Fibroblast of lung (primary cell): ENCODE measurements at regions not wholly inside any gene's neighbourhood (a gene's known extent, or its start where the extent isn't known, plus 50 kb on each side); places are given as distances from the start of the nearest gene placed in this dataset.

ENCODE experiments used
- DNase-seq, 2 donors: peaks; one replicate each; pipeline versions ENCODE4 v3.0.0 to v3.0.0-alpha.2; 2010; ENCODE audit warnings: low read depth in 2 of 2
- H2AFZ ChIP-seq: 2 replicates; pipeline ENCODE4 v1.5.1; 2012; ENCODE audit warnings: low read length, control low read depth, inconsistent platforms
- H3K27ac ChIP-seq: 2 replicates; pipeline ENCODE4 v1.5.1; 2011; ENCODE audit warnings: low read length, control low read depth; ENCODE audit not compliant: insufficient read depth
- H3K27me3 ChIP-seq: 2 replicates; pipeline ENCODE4 v1.5.1; 2011; ENCODE audit warnings: mild to moderate bottlenecking, low read length; ENCODE audit not compliant: control insufficient read depth, insufficient read depth
- H3K36me3 ChIP-seq: 2 replicates; pipeline ENCODE4 v1.5.1; 2011; ENCODE audit warnings: low read length; ENCODE audit not compliant: control insufficient read depth, insufficient read depth
- H3K4me1 ChIP-seq: 2 replicates; pipeline ENCODE4 v1.5.1; 2011; ENCODE audit warnings: low read length; ENCODE audit not compliant: control insufficient read depth, insufficient read depth; ENCODE audit errors: extremely low read depth
- H3K4me2 ChIP-seq: 2 replicates; pipeline ENCODE4 v1.5.1; 2011; ENCODE audit warnings: low read length, control low read depth; ENCODE audit not compliant: insufficient read depth; ENCODE audit errors: extremely low read depth
- H3K4me3 ChIP-seq, 4 experiments: fragments of 200-600 bp in 1 of 4; sonication (generic) in 1 of 4; replicated peaks in 1 of 4; 2 replicates each; pipeline ENCODE4 v1.5.1; 2011 to 2016; ENCODE audit warnings: low read length in 4 of 4, low read depth in 3 of 4, mild to moderate bottlenecking in 3 of 4, control low read depth in 2 of 4, inconsistent platforms in 1 of 4, mixed read lengths in 1 of 4; ENCODE audit not compliant: insufficient read depth in 1 of 4; ENCODE audit errors: control extremely low read depth in 1 of 4
- H3K79me2 ChIP-seq: 2 replicates; pipeline ENCODE4 v1.5.1; 2012; ENCODE audit warnings: mild to moderate bottlenecking, low read length, inconsistent platforms; ENCODE audit not compliant: control insufficient read depth, insufficient read depth
- H3K9ac ChIP-seq: 2 replicates; pipeline ENCODE4 v1.5.1; 2011; ENCODE audit warnings: mild to moderate bottlenecking, low read length, control low read depth; ENCODE audit not compliant: insufficient read depth
- H3K9me3 ChIP-seq: 2 replicates; pipeline ENCODE4 v1.5.1; 2012; ENCODE audit warnings: low read depth, low read length; ENCODE audit not compliant: control insufficient read depth, insufficient read depth
- H4K20me1 ChIP-seq: 2 replicates; pipeline ENCODE4 v1.5.1; 2011; ENCODE audit warnings: low read length; ENCODE audit not compliant: control insufficient read depth, insufficient read depth; ENCODE audit errors: extremely low read depth
- EZH2 ChIP-seq: IDR thresholded peaks from 2 replicates; pipeline ENCODE4 v1.5.1; 2012; ENCODE audit warnings: low read length, control low read depth, mild to moderate bottlenecking; ENCODE audit errors: missing control alignments
- TF ChIP-seq, protein P1 (sequence below), 2 donors: IDR thresholded peaks in 1 of 2; conservative IDR thresholded peaks in 1 of 2; 1 replicate in 1 of 2; 2 replicates in 1 of 2; pipeline ENCODE4 v1.5.1; 2011 to 2012; ENCODE audit warnings: low read length in 2 of 2, control low read depth in 1 of 2, inconsistent platforms in 1 of 2, low read depth in 1 of 2, mild to moderate bottlenecking in 1 of 2

DNA sequence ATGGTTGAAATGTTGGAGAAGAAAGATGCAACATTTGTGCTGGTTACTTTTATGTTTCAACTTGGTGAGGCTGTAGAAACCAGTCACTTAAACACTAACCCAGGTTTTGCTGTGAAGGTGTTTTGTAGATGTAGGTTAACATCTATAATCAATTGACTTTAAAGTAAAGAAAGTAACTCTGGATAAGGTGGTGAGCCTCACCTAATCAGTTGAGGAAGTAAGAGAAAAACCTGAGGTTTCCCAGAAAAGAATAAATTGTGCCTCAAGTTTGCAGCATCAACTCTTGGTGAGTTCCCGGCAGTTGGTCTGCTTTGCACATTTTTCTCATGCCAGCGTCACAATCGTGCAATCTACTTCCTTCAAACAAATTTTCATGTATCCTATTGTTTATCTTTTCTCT lies 673.4 kb downstream of the QKI start:
- H3K4me1 ChIP-seq: no peaks in the 10 kb centered on the region
- H2AFZ ChIP-seq: no peak overlapping the region
- H3K27ac ChIP-seq: no peak overlapping the region
- no peak overlapping the region for H3K4me2 ChIP-seq
- H3K9ac ChIP-seq: no peak overlapping the region
- H3K4me3 ChIP-seq: no peak overlapping the region
- no peaks in the 10 kb centered on the region for H3K9me3 ChIP-seq
- no peaks in the 10 kb centered on the region for H3K27me3 ChIP-seq
- no peaks in the 10 kb centered on the region for H4K20me1 ChIP-seq
- no peaks in the 10 kb centered on the region for H3K79me2 ChIP-seq
- H3K36me3 ChIP-seq: no peaks in the 10 kb centered on the region
- no peak for TF ChIP-seq EZH2
- TF ChIP-seq, protein P1, sequence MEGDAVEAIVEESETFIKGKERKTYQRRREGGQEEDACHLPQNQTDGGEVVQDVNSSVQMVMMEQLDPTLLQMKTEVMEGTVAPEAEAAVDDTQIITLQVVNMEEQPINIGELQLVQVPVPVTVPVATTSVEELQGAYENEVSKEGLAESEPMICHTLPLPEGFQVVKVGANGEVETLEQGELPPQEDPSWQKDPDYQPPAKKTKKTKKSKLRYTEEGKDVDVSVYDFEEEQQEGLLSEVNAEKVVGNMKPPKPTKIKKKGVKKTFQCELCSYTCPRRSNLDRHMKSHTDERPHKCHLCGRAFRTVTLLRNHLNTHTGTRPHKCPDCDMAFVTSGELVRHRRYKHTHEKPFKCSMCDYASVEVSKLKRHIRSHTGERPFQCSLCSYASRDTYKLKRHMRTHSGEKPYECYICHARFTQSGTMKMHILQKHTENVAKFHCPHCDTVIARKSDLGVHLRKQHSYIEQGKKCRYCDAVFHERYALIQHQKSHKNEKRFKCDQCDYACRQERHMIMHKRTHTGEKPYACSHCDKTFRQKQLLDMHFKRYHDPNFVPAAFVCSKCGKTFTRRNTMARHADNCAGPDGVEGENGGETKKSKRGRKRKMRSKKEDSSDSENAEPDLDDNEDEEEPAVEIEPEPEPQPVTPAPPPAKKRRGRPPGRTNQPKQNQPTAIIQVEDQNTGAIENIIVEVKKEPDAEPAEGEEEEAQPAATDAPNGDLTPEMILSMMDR (conservative IDR thresholded peaks at IDR 0.05 in 1 of 2, IDR thresholded peaks at IDR 0.05 in 1 of 2; ENCODE audit: low read depth in 1 of 2, low read length in 2 of 2): no peak
- no peak for DNase-seq

DNA sequence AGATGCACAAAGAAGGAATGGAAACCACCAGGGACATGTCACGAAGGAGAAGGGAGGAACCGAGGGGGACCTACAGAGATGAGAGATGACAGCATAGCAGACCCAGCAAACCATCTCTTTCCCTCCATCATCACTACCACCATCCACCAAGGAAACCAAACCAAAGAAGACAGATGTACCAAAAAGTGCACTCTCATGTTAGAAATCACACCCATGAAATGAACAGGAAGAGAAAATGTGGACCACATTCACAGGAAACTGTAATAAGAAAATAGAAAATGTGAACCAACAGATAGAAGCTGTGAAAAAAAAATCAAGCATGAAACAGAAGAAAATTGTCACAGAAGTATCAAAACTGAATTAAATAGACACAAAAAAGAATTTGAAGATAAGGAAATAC lies 672.7 kb downstream of the QKI start:
- Histone ChIP-seq H3K27ac (no peak overlapping the region), H3K4me1 (no peaks in the 10 kb centered on the region), H4K20me1 (no peaks in the 10 kb centered on the region), H3K9me3 (no peaks in the 10 kb centered on the region), H3K36me3 (no peaks in the 10 kb centered on the region), H3K9ac (no peak overlapping the region), H3K79me2 (no peaks in the 10 kb centered on the region), H2AFZ (no peak overlapping the region), H3K27me3 (no peaks in the 10 kb centered on the region), H3K4me3 (no peak overlapping the region), H3K4me2 (no peak overlapping the region)
- TF ChIP-seq, protein P1 (conservative IDR thresholded peaks at IDR 0.05 in 1 of 2, IDR thresholded peaks at IDR 0.05 in 1 of 2; ENCODE audit: low read depth in 1 of 2, low read length in 2 of 2): no peak
- TF ChIP-seq EZH2: no peak
- DNase-seq: no peak

DNA sequence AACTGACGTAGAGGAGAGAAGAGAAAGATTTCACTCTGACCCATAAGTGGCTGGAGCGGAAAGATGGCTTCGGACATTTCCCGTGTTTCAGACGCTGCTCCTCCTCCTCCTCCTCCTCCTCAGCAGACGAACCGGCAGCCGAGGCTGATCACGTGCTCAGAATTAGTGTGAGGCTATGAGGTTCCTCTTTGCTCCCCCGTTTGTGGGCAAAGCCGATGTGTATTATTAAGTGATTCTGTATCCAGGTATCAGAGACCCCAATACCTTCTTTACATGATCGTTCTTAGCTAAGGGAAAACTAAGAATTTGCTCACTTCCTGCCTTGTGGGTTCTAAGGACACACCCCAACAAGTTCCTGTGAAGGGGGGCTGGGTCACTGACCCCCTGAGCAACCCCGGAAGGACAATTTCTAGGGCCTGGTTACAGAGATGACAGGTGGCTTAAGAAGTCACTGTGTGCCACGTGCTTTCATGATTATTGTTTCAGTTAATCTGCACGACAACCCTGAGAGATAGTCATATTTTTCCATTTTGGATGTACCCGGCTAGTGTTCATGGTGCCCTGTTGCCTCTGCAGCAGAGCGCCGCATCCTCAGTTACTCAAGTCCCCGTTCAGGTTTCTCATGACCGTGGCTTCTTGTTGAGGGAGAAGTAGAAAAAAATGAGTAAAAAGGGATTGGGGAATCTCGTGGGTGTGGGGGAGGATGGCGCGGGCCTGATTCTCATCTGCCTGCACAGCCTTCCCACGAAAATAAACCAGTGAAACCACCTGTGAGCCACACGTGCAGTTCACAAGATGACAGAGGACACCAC lies 671.8 kb downstream of the QKI start:
- Histone ChIP-seq H3K4me1 (no peaks in the 10 kb centered on the region), H3K4me3 (no peak overlapping the region), H3K9me3 (no peaks in the 10 kb centered on the region), H3K27ac (peak overlapping the region; percentile 20), H3K36me3 (no peaks in the 10 kb centered on the region), H3K9ac (no peak overlapping the region), H3K4me2 (no peak overlapping the region), H3K79me2 (no peaks in the 10 kb centered on the region), H3K27me3 (no peaks in the 10 kb centered on the region), H2AFZ (no peak overlapping the region), H4K20me1 (no peaks in the 10 kb centered on the region)
- DNase-seq: no peak
- TF ChIP-seq EZH2: no peak
- TF ChIP-seq, protein P1 (conservative IDR thresholded peaks at IDR 0.05 in 1 of 2, IDR thresholded peaks at IDR 0.05 in 1 of 2; ENCODE audit: low read depth in 1 of 2, low read length in 2 of 2): no peak
